HG02642 (cell line): ENCODE measurements at regions not wholly inside any gene's neighbourhood (a gene's known extent, or its start where the extent isn't known, plus 50 kb on each side); places are given as distances from the start of the nearest gene placed in this dataset.

Experiments
- ATAC-seq: cut with Tn5 transposase; IDR thresholded peaks from one replicate; pipeline ENCODE4 v1.9.1; 2021; ENCODE audit warnings: mild to moderate bottlenecking; ENCODE audit not compliant: unreplicated experiment, poor library complexity

- ATAC-seq: no peak
Measured at GRCh38 chr7:45501791-45502190, 72.4 kb upstream of the ADCY1 start.

GRCh38 chr7:45506059-45506458, 68.1 kb upstream of the ADCY1 start:
- no peak for ATAC-seq

- ATAC-seq: no peak
Measured at GRCh38 chr7:45509222-45509621, 64.9 kb upstream of the ADCY1 start.

- ATAC-seq: no peak
Measured at GRCh38 chr7:45511721-45512597, 62.2 kb upstream of the ADCY1 start.

GRCh38 chr7:45514944-45515343, 59.2 kb upstream of the ADCY1 start:
- no peak for ATAC-seq

GRCh38 chr7:45515346-45515745, 58.8 kb upstream of the ADCY1 start:
- no peak for ATAC-seq
